ENCODE measurements at regions not wholly inside any gene's neighbourhood (a gene's known extent, or its start where the extent isn't known, plus 50 kb on each side); places are given as distances from the start of the nearest gene placed in this dataset.

DNA sequence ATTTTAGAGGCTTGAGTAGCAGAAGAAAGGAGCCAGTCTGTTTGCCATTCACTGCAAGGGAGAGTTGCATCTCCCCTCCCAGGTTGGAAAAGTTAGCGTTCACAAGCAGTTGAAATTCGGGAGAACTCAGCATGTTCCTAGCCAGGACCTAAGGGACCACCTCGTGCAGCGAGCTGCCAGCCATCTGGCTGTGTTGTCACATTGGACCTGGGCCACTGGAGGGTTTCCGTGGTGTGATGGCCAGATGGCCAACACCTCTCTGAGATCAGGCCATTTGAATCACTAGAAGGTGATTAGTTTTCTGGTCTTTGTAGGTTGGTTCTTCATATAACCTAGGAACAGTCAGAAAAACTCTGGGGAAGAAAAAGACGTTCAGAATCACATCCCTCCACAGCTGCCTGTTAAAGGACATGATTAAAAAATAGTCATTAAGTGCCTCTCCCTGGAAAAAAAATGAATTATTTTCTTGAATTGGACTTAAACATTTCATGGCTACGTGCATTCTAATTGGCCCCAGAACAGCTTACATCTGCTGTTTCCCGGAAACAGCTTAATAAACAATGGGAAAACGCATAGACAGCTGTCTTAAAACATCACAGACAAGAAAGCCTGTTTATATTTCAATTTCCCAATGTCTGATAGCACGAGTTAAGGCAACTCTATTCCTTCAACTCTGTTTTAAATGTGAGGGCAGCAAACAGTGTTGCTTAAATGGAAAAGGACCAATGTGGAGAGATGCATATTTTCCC is 303.9 kb downstream of the TENT4A start:
- DNase-seq (ENCODE audit: low read depth) = no peak

DNA sequence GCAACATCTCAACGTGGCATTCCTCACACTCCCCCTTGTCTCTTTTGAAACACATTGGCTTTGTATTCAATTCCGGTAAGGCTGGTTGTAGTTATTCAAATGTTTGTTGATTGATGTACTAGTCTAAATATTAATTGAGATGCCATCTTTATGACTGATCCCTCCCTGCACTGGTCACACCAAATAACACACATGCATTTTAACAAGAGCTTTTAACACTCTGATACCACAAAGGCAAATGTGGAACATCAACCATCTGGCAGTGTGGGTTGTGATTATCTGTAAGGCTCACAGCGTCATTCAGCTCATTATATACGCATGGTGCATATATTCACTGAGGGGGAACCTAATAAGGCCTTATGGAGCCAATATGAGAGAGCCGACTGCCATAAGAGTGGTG is 305.0 kb downstream of the TENT4A start:
- no peak for DNase-seq (ENCODE audit: low read depth)

DNA sequence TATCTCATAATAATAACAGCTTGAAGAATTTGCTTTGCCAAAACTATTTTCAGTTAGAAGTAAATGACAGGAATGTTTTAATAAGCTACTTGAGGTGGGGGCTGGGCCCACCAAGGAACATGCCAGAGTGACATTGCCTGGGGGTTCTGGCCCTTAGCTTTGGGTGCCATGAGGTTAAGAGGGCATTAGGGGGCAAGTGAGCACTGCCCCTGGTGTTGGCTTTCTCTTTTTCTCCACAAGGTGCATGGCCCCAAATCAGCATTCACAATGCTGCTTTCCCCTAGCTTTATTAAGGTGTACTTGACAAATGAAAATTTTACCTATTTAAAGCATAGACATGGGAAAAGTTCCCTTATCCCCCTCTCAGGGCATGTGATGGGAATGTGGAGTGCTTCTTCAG is 305.4 kb downstream of the TENT4A start:
- DNase-seq (ENCODE audit: low read depth) = no peak

DNA sequence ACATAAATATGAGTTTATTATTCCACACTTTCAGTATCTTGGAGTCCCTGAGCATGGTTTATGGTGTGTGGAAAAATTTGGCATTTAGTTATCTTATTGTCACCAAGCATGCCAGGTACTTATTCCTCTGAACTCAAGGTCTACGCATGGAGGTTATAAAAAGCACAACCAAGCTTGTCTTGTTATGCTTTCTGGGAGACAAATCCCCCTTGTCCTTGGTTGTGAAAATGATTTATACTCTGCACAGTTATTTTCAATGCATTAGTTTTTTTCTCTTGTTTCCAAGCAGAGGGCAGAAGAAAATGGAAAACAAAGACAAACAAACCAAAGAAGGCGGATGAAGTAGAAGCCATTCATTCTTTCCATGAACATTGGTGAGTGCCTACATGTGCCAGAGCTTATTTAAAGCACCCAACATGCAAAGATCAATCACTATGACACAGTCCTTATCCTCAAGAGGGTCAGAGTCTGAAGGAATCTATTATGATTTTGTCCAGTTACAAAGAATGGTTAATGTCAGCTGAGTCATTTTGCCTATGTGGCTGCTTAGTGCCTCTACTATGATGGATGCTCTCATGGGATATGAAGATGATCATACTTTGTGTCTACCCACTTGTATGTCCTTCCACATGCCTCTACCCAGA is 323.1 kb downstream of the TENT4A start:
- no peak for DNase-seq (ENCODE audit: low read depth)

DNA sequence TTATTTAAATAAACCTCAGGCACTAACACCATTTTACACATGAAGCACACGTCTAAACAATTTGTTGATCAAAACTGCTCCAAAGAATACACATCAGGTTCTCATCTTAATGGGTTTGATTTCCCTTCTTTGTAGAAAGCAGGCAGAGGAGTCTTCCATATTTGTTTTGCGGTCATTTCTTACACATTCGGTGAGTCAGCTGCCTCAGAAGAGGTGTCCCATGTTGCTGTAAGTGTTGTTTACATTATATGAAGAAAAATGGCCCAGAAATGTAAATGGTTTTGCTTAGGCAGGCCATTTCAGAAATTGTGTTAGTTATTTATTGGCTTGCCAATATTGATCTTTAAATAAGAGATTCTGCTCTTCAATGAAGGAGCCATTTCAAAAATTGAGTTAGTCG is 325.8 kb downstream of the TENT4A start:
- DNase-seq (ENCODE audit: low read depth) = no peak

DNA sequence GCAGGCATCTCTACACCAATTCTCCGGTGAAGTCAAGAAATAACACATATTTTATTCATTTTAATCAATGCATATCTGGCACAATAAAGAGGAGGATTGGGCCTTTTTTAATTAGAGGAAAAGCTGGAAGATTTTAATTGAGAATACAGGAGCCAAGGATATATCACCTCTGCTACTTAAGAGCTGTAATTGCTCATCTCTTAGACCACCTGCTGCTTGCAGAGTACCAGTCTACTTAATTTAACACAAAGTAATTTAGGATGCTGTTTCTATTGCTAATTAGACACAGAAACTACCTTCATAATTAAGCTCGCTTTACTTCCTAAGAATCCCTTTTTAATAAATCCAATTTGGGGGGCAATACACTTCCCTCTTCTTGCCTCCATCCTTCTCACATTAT is 326.9 kb downstream of the TENT4A start:
- no peak for DNase-seq (ENCODE audit: low read depth)

DNA sequence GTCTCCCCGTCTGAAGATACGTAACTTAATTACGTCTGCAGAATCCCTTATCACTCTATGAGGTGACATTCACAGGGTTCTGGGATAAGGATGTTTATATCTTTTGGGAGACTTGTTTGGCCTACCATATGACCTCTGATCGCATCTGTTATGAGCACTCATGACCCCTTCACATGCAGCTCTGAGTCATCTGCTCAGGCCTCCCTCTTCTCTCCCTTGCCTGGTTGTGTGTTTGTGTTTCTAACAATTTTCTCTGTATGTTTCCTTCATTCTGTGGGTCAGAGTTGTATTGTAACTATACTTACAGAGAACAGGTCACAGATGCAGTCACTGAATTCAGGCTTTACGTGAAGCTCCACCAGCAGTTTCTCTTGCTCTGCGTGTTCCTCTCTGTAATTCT is 330.6 kb downstream of the TENT4A start:
- no peak for DNase-seq (ENCODE audit: low read depth)

DNA sequence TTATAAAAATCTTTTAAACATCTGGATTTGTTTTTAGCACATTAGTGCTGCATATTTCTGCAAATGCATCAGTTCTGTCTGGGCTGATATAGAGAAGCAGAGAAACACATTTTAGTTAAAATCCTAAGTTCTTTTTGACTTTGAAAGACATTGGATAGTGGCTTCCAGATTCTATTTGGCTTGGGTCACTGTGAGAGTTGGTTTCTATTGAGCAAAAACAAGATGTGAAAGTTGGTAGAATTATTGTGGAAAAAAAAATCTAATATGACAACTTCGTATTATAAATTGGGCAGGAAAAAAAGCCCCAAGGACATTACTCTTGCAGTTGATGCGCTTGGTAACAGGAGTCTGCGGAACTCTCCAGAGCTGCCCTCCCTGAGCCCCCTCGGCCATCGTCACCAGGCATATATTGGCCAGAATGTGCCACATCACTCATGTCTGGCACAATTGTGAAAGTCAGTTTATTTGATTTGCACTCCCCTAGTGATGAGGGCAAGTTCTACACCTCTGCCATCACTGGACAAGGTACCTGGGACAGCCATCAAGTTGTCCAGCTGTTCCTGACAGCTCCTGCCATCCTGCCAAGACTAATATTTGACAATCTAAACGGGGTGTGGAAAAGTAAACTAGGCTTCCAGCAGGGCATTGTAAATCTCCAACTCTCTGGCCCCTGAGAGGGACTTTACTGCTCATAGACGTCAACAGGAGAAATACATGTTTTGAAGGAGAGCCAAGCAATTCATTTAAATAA is 334.5 kb downstream of the TENT4A start:
- DNase-seq (ENCODE audit: low read depth) = no peak

DNA sequence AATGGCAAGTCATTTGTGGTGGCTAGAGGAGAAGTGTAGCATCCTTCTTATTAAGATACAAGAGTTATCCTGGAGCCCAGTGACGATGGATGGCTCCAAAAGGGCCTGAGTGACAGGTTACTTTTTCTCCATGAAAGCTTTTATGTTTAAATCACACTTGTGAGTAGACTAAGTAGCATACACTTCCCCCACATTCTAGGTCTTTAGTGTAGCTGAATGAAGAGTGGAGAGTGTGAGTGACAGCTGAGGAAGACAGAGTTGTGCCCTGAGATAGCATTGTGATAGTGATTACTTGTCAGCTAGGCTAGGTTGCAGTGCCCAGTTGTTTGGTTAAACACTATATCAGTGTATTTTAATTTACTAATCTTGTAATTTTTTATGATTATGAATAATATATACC is 337.8 kb downstream of the TENT4A start:
- no peak for DNase-seq (ENCODE audit: low read depth)

DNA sequence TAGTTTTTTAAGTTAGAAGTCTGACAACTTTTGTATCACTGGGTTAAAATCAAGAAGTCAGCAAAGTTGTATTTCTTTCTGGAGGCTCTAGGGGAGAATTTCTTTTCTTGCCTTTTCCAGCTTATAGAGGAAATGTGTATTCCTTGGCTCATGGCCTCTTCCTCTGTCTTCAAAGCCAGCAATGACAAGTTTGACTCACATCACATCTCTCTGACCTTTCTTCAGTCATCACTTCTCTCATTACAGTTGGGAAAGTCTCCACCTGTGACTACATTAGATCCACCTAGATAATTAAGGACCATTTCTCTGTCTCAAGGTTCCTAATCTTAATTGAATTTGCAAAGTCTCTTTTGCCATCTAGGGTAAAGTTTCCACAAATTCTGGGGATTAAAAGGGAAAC is 339.9 kb downstream of the TENT4A start:
- no peak for DNase-seq (ENCODE audit: low read depth)

DNA sequence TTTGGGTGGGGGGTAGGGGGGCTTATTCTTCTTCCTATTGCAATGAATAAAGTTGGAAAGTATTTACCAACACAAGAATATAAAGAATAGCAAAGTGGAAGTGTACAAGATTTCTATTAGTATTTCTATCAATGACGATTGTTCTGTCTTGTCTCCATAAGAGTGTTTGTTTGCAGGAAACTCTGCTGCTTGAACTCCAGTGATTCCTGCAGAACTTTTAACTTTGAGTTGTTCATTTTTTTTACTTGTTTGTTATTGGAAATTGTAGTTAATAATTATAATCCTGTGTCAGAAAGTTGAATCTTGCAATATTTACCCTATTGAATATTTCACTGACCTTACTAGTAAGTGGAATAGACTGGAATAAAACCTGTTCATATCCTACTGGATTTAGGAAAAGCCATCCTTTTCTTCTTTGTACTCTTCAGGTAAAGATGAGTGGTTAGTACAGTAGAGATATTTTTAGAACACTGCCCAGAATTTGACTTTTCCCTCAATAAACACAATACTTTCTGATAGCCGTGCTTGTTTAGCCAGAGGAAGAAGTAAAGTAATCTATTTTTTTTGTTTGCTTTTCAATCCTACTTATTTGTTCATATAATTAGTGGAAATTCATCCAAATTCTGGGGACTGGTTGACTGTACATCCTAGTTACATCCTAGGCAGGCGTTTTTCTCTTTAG is 340.4 kb downstream of the TENT4A start:
- DNase-seq (ENCODE audit: low read depth) = no peak

DNA sequence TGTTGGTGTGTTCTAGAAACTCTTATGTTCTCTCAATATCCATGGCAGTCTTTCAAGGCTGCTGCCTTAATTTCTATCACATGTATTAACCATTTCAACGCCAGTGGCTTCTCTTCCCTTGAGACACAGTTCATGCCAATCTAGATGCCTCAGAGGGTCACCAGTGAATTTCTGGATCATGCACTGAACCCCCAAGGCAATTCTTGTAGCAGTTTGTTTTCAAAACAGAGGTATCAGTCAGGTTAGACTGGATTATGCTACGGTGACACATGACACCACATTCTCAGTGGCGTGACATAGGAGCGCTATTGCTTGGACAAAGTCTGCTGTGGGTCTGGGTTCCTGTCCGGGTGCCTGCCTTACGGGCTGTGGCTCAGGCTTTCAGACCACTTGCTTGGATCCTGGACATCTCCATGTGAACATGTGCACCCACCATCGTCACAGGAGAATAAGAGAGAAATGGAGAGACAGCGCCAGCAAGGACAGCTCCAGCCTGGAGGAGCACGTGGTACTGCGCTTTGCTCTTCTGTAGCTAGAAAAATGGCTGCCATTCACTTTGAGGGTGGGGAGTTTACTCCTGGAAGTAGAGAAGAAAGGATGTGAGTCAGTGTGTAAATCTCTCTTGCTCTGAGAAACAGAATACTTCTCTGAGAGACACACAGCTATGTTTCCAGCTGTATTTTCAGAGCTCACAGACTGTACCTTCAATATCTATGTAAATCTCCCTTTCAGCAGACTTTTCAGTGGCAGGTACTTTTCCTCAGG is 329.3 kb upstream of the ADCY2 start:
- no peak for DNase-seq (ENCODE audit: low read depth)

DNA sequence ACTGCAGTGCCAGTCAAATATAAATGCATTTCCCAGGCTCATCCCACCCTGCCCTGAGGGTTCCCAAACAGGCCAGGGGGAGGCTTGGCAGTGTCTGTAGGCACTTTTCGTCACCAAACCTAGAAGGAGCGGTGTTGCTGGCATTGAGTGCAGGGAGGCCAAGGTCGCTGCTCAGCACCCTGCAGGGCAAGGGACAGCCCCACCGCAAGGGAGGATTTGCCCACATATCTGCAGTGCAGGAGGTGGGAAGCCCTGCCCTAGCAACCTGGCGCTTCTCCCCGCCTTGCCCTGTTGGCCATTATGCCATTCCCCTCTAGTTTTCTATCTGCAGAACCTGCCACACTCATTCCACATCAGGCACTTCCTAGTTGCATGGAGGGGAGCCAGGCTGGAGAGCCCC is 327.8 kb upstream of the ADCY2 start:
- no peak for DNase-seq (ENCODE audit: low read depth)

DNA sequence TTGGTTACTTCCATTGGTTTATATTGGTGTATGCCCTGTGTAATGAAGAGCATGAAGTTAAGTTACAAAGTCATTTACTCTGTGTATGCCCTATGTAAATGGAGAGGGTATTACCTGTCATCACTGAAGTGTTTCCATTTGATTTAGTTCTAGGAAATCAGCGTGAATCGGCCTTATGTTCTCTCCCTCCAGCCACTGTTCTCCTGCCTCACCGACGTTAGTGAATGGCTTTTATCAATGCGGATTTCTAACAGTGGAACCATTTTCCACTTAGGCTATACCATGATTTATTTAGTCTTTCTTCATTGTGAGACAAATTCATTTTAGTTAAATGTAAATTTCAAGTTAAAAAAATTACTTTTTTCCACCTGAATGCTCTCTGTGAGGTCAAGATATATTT is 327.0 kb upstream of the ADCY2 start:
- no peak for DNase-seq (ENCODE audit: low read depth)

DNA sequence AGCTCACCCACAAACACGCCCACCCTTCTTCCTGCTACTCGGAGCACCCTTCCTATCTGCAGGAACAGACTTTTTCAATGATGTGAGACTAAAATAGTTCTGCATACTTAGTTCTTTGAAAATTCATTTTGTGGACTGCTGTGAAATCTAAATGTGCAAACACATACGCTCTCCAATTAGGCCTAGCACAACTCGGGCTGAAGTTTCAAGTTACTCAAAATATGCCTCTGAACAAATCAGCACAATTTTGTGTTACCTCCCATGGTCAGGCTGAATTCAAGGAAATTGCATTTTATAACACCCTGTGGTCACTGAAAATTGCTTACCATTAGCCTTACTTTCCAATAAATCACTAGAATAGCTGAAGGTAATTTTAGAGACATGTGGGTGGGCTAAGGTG is 323.8 kb upstream of the ADCY2 start:
- no peak for DNase-seq (ENCODE audit: low read depth)

DNA sequence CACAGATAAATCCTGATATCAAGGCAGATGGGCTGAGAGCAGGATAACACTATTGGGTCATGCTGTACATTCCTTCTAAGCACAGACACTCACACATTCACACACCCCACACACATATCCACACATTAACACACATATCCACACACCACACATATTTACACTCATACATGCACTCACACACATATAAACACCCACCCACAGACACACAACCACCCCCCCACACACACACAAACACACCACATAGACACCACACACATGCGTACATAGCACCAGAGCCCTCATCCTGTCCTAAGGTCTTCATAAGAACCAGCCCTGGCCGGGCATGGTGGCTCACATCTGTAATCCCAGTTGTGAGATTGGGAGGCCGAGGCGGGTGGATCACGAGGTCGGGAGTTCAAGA is 322.3 kb upstream of the ADCY2 start:
- no peak for DNase-seq (ENCODE audit: low read depth)

DNA sequence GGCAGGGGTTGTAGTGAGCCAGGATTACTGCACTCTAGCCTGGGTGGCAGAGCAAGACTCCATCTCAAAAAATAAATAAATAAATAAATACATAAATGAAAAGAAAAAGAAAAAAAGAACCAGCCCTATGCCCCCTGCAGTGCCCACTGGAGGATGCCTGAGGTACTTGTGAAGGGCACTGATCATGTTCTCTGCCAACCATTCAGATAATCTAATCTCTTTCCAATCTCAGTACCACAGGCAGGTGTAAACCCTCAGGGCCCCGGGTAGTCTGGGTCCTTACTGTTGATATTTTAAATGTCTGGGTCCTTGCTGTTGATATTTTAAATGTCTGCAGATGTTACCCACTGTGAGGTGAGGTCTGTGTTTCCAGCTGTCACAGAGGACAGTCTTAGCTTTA is 321.8 kb upstream of the ADCY2 start:
- no peak for DNase-seq (ENCODE audit: low read depth)

DNA sequence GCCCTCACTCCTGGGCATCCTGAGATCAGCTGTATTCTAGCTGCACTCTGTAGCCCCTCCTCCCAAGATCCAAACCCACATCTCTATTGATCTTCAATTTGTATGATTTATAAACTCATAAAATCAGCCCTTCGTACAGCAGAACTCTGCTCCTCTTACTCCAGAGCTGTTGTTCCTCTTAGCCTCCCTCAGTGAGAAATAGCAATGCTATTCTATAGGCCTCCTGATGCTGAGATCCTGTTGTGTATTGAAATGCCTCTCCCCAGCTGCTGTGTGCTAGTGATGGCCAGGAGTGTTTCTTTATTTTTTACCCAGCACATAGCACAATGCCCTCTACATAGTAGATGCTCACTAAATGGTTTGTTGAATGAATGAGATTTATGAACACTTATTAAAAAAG is 320.5 kb upstream of the ADCY2 start:
- DNase-seq (ENCODE audit: low read depth) = no peak

DNA sequence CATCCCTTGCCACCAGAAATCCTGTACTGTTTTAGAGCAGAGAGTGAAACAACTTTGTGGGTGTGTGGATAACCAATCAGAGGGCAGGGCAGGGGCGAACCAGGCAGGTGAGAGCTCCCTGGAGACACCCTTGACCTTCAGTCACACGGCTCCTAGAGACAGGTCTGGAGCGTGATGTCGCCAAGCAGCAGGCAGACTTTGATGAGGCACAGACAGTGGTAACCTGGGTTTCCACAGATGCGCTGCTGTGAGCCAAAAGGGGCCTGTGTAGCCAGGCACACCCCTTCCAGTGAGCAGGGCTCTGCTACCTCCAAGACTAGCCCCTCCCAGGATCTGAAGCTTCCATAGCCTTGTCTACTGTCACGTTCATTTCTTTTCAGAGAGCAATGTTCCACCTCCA is 317.8 kb upstream of the ADCY2 start:
- no peak for DNase-seq (ENCODE audit: low read depth)

DNA sequence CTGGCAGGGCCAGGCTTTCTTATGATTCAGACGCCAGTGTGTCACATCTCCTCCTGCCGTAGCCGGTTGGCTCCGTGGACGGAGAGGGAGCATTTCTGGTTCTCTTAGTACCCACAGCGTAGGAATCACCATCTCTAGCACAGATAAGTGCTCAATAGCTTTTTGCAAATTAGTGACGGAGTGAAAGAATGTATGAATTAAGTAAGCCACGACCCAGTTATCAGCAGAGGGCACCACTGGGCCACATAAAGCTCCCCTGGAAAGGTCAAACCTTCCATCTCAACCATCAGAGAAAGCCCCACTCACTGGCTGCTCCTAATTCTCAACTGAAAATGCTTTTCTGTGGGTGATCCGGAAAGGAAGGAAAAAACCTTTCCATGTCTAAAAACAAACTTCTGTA is 317.0 kb upstream of the ADCY2 start:
- no peak for DNase-seq (ENCODE audit: low read depth)

DNA sequence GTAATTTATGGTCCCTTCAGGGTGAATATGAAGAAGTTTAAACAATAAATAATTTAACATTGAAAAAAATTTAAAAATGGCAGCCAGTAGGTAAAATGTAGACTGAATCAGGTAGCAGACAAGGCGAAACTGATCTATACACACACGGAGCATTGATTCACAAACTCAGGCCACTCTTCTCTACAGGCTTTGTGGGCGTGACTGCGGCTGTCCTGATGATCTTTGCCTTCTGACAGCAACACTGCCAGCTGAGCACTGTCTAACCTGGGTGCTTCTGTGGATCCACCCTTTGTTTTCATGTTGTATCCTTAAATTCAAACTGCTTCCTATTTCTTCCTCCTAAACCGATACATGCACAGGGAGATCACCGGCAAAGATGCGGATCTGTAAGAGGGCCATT is 315.4 kb upstream of the ADCY2 start:
- no peak for DNase-seq (ENCODE audit: low read depth)

DNA sequence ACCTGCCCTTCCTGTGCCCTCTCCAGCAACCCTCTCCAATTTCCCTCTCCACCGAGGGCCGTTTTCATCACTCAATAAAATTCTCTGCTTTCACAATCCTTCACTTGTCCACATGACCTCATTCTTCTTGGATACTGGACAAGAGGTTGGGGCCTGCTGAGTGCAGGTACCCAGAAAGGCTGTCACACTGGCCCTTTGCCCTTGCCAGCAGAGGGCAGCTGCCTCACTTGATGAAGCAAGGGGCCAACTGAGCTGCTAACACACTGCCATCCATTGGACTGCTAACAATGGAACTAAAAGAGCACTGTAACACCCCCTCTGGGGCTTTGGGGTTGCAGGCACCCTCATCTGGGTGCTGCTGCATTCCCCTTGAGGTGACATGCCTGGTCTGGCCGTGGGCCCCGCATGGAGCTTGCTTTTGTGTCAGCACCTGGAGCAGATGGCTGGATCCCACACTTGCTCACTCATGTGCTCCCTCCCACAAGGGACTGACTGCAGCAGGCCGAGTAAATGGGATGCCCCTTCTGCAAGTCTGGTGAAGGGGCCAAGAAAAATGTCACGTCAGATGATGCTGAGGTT is 308.1 kb upstream of the ADCY2 start:
- DNase-seq (ENCODE audit: low read depth) = no peak
